HCT116 (cell line): ENCODE measurements at regions not wholly inside any gene's neighbourhood (a gene's known extent, or its start where the extent isn't known, plus 50 kb on each side); places are given as distances from the start of the nearest gene placed in this dataset.

Source experiments
- ATAC-seq: fragments of 200-7000 bp; cut with Tn5 transposase; 2 replicates; pipeline ENCODE4 v1.9.1; 2020; ENCODE audit warnings: mild to moderate bottlenecking, moderate library complexity
- BruUV-seq: library from RNA; stranded (reverse); fragments of 400-500 nt; replicated peaks from 2 replicates; lab custom pipeline; 2021; lab: Mats Ljungman, UMichigan
- CTCF ChIA-PET: fragments of 300-600 bp; sonication (Branson Sonifier 250); formaldehyde crosslinking; loops from one replicate; lab custom pipeline; 2021; ENCODE audit warnings: antibody characterized with exemption; lab: Charles Lee
- POLR2A ChIA-PET: fragments of 300-600, 350-600 bp; sonication (Branson Sonifier 250); formaldehyde crosslinking; loops from one replicate; lab custom pipeline; 2021; ENCODE audit warnings: antibody characterized with exemption; lab: Charles Lee
- RAD21 ChIA-PET, 2 experiments: fragments of 300-600 bp; sonication (Branson Sonifier 250); formaldehyde crosslinking; loops; one replicate each; lab custom pipeline; 2023; ENCODE audit warnings: low total read pairs in 2 of 2; ENCODE audit not compliant: uncharacterized antibody in 2 of 2, unreplicated experiment in 2 of 2, low non-redundant PET in 1 of 2; lab: Charles Lee
- DNase-seq: peaks from one replicate; pipeline ENCODE4 v3.0.0-alpha.2; 2010; ENCODE audit warnings: low read depth, low spot score
- H2AFZ ChIP-seq: fragments of 200-600 bp; shearing (Covaris generic), sonication (generic); 2 replicates; pipeline ENCODE4 v1.6.1; 2017; ENCODE audit warnings: low read depth, mixed run types, mixed read lengths, antibody characterized with exemption, low read length; ENCODE audit not compliant: poor library complexity, severe bottlenecking
- H3K27ac ChIP-seq: 2 replicates; pipeline ENCODE4 v1.5.1; 2012; ENCODE audit warnings: low read depth, low read length
- H3K27me3 ChIP-seq: fragments of 200-600 bp; sonication (generic); 2 replicates; pipeline ENCODE4 v1.6.1; 2016; ENCODE audit warnings: mixed run types, low read length, mixed read lengths; ENCODE audit not compliant: insufficient read depth
- H3K36me3 ChIP-seq, 2 experiments: fragments of 200-500 bp in 1 of 2; fragments of 200-600 bp in 1 of 2; sonication (Bioruptor generic) in 1 of 2; sonication (generic) in 1 of 2; 2 replicates each; pipeline versions ENCODE4 v1.5.1 to v1.6.1; 2014 to 2016; ENCODE audit warnings: low read length in 2 of 2, inconsistent platforms in 1 of 2, mixed read lengths in 1 of 2, mixed run types in 1 of 2; ENCODE audit not compliant: insufficient read depth in 2 of 2, control insufficient read depth in 1 of 2
- H3K4me1 ChIP-seq, 2 experiments: fragments of 200-600 bp in 1 of 2; sonication (generic) in 1 of 2; 2 replicates each; pipeline versions ENCODE4 v1.5.1 to v1.6.1; 2012 to 2017; ENCODE audit warnings: low read length in 2 of 2, inconsistent platforms in 1 of 2, mild to moderate bottlenecking in 1 of 2, mixed read lengths in 1 of 2, mixed run types in 1 of 2, moderate library complexity in 1 of 2; ENCODE audit not compliant: insufficient read depth in 2 of 2, control insufficient read depth in 1 of 2
- H3K4me2 ChIP-seq: fragments of 200-600 bp; sonication (generic); 2 replicates; pipeline ENCODE4 v1.6.1; 2017; ENCODE audit warnings: mixed run types, low read length, mixed read lengths
- H3K4me3 ChIP-seq, 2 experiments: fragments of 200-600 bp in 1 of 2; sonication (generic) in 1 of 2; replicated peaks in 1 of 2; 2 replicates each; pipeline ENCODE4 v1.5.1; 2011 to 2016; ENCODE audit warnings: low read length in 2 of 2, control low read depth in 1 of 2, low read depth in 1 of 2, mild to moderate bottlenecking in 1 of 2, mixed read lengths in 1 of 2, mixed run types in 1 of 2
- H3K79me2 ChIP-seq: fragments of 200-600 bp; sonication (generic); 2 replicates; pipeline ENCODE4 v1.6.1; 2017; ENCODE audit warnings: mild to moderate bottlenecking, mixed run types, low read length, moderate library complexity, mixed read lengths; ENCODE audit not compliant: insufficient read depth
- H3K9ac ChIP-seq: fragments of 200-600 bp; sonication (generic); 2 replicates; pipeline ENCODE4 v1.6.1; 2016; ENCODE audit warnings: low read length, mixed read lengths
- H3K9me2 ChIP-seq: fragments of 200-600 bp; sonication (generic), shearing (Covaris generic); 2 replicates; pipeline ENCODE4 v1.6.1; 2017; ENCODE audit warnings: mixed run types, mild to moderate bottlenecking, moderate library complexity; ENCODE audit not compliant: insufficient read depth
- H3K9me3 ChIP-seq, 2 experiments: fragments of 200-500 bp in 1 of 2; fragments of 200-600 bp in 1 of 2; sonication (Bioruptor generic) in 1 of 2; sonication (generic) in 1 of 2; 2 replicates each; pipeline ENCODE4 v1.6.1; 2014 to 2017; ENCODE audit warnings: low read length in 2 of 2, mixed read lengths in 2 of 2, inconsistent platforms in 1 of 2, low read depth in 1 of 2, mild to moderate bottlenecking in 1 of 2, mixed run types in 1 of 2, moderate library complexity in 1 of 2; ENCODE audit not compliant: control insufficient read depth in 1 of 2, insufficient read depth in 1 of 2
- H4K20me1 ChIP-seq: fragments of 200-600 bp; sonication (generic), shearing (Covaris generic); 2 replicates; pipeline ENCODE4 v1.6.1; 2017; ENCODE audit warnings: mixed run types, mild to moderate bottlenecking, moderate library complexity; ENCODE audit not compliant: insufficient read depth
- ATF3 ChIP-seq: IDR thresholded peaks from 2 replicates; pipeline ENCODE4 v1.6.1; 2012
- CBX3 ChIP-seq: IDR thresholded peaks from 2 replicates; pipeline ENCODE4 v1.6.1; 2012; ENCODE audit warnings: low read depth
- EGR1 ChIP-seq: IDR thresholded peaks from 2 replicates; pipeline ENCODE4 v1.6.1; 2012; ENCODE audit warnings: low read depth
- ELF1 ChIP-seq: IDR thresholded peaks from 2 replicates; pipeline ENCODE4 v1.6.1; 2012; ENCODE audit warnings: low read depth, borderline replicate concordance
- EZH2phosphoT487 ChIP-seq: fragments of 200-600 bp; IDR thresholded peaks from 2 replicates; pipeline ENCODE4 v1.6.1; 2018; ENCODE audit warnings: antibody characterized with exemption, borderline replicate concordance
- POLR2AphosphoS5 ChIP-seq: IDR thresholded peaks from 2 replicates; pipeline ENCODE4 v1.6.1; 2011; ENCODE audit warnings: mild to moderate bottlenecking, low read depth, low read length, moderate library complexity
- SIN3A ChIP-seq: IDR thresholded peaks from 2 replicates; pipeline ENCODE4 v1.6.1; 2012; ENCODE audit warnings: low read depth
- SP1 ChIP-seq: IDR thresholded peaks from 2 replicates; pipeline ENCODE4 v1.6.1; 2012; ENCODE audit warnings: low read depth
- SRF ChIP-seq: IDR thresholded peaks from 2 replicates; pipeline ENCODE4 v1.6.1; 2012; ENCODE audit warnings: low read depth
- YY1 ChIP-seq: IDR thresholded peaks from 2 replicates; pipeline ENCODE4 v1.6.1; 2011; ENCODE audit warnings: low read length, low read depth, moderate library complexity, mild to moderate bottlenecking; ENCODE audit not compliant: insufficient replicate concordance; ENCODE audit errors: extremely low read depth
- ZBTB33 ChIP-seq: IDR thresholded peaks from 2 replicates; pipeline ENCODE4 v1.6.1; 2011; ENCODE audit warnings: mild to moderate bottlenecking, low read length, moderate library complexity; ENCODE audit not compliant: insufficient replicate concordance; ENCODE audit errors: extremely low read depth
- ZFX ChIP-seq: fragments of 450-650 bp; IDR thresholded peaks from 2 replicates; pipeline ENCODE4 v1.6.1; 2017
- ZNF274 ChIP-seq: fragments of 200-500 bp; sonication (Bioruptor generic); IDR thresholded peaks from 2 replicates; pipeline ENCODE4 v1.6.1; 2014; ENCODE audit warnings: mild to moderate bottlenecking, low read depth, low read length, inconsistent platforms
- intact Hi-C: fragments of 100-400 bp; cut with micrococcal nuclease; formaldehyde crosslinking; loops from 2 replicates; pipeline ENCODE4 v1.10.0; 2022
- TF ChIP-seq, protein P1 (sequence below): IDR thresholded peaks from 2 replicates; pipeline ENCODE4 v1.6.1; 2012; ENCODE audit warnings: low read depth
- TF ChIP-seq, protein P2 (sequence below): IDR thresholded peaks from 2 replicates; pipeline ENCODE4 v1.6.1; 2012
- TF ChIP-seq, protein P3 (sequence below), 3 experiments: fragments of 200-600 bp in 1 of 3; sonication (generic) in 1 of 3; IDR thresholded peaks in 2 of 3; conservative IDR thresholded peaks in 1 of 3; 2 replicates each; pipeline ENCODE4 v1.5.1; 2012 to 2017; ENCODE audit warnings: low read depth in 2 of 3, low read length in 2 of 3, antibody characterized with exemption in 1 of 3, borderline replicate concordance in 1 of 3, control low read depth in 1 of 3, mild to moderate bottlenecking in 1 of 3, mixed read lengths in 1 of 3, mixed run types in 1 of 3, moderate library complexity in 1 of 3; ENCODE audit not compliant: insufficient read depth in 1 of 3

DNA sequence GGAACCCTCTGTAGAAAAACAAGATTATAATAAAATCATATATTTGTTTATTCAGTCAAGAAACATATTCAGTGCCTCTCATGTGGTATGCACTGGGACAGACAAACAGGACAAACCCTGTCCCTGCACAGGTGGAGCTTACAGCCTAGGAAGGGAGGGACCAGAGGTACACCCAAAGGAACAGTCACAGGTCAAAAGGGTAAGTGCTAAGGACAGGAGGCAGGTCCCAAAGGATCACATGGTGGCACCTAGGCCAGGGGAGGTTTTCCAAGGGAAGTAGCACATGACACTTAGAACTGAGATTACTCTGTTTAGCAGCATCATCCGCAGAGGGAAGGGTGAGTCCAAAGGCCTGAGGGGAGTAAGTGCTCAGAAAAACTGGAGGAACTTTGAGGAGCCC is 254.4 kb upstream of the ARRDC4 start:
- ATAC-seq = no peak
- ChIA-PET CTCF (no interaction called here), POLR2A (no interaction called here), RAD21 (no interaction called here)
- no peak overlapping the region for H2AFZ ChIP-seq
- DNase-seq = no peak
- H3K9me3 ChIP-seq = peaks cover 0 to 5% of the 10 kb centered on the region in 2 experiments; a peak in 1 of 4 replicates
- no peak overlapping the region for H3K4me3 ChIP-seq
- no peaks in the 10 kb centered on the region for H3K9me2 ChIP-seq
- no peak overlapping the region for H3K27ac ChIP-seq
- H3K9ac ChIP-seq = no peak overlapping the region
- H3K79me2 ChIP-seq = no peaks in the 10 kb centered on the region
- no TSS peak for BruUV-seq
- intact Hi-C loops = no loop called here
- TF ChIP-seq ZFX = no peak
- TF ChIP-seq ATF3 = no peak
- no peak for TF ChIP-seq CBX3
- TF ChIP-seq ZNF274 = no peak
- no peak for TF ChIP-seq POLR2AphosphoS5
- no peak for TF ChIP-seq YY1
- TF ChIP-seq, protein P1, sequence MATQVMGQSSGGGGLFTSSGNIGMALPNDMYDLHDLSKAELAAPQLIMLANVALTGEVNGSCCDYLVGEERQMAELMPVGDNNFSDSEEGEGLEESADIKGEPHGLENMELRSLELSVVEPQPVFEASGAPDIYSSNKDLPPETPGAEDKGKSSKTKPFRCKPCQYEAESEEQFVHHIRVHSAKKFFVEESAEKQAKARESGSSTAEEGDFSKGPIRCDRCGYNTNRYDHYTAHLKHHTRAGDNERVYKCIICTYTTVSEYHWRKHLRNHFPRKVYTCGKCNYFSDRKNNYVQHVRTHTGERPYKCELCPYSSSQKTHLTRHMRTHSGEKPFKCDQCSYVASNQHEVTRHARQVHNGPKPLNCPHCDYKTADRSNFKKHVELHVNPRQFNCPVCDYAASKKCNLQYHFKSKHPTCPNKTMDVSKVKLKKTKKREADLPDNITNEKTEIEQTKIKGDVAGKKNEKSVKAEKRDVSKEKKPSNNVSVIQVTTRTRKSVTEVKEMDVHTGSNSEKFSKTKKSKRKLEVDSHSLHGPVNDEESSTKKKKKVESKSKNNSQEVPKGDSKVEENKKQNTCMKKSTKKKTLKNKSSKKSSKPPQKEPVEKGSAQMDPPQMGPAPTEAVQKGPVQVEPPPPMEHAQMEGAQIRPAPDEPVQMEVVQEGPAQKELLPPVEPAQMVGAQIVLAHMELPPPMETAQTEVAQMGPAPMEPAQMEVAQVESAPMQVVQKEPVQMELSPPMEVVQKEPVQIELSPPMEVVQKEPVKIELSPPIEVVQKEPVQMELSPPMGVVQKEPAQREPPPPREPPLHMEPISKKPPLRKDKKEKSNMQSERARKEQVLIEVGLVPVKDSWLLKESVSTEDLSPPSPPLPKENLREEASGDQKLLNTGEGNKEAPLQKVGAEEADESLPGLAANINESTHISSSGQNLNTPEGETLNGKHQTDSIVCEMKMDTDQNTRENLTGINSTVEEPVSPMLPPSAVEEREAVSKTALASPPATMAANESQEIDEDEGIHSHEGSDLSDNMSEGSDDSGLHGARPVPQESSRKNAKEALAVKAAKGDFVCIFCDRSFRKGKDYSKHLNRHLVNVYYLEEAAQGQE = no peak
- TF ChIP-seq, protein P2, sequence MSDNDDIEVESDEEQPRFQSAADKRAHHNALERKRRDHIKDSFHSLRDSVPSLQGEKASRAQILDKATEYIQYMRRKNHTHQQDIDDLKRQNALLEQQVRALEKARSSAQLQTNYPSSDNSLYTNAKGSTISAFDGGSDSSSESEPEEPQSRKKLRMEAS = no peak
- no peak for TF ChIP-seq ZBTB33
- TF ChIP-seq, protein P3, sequence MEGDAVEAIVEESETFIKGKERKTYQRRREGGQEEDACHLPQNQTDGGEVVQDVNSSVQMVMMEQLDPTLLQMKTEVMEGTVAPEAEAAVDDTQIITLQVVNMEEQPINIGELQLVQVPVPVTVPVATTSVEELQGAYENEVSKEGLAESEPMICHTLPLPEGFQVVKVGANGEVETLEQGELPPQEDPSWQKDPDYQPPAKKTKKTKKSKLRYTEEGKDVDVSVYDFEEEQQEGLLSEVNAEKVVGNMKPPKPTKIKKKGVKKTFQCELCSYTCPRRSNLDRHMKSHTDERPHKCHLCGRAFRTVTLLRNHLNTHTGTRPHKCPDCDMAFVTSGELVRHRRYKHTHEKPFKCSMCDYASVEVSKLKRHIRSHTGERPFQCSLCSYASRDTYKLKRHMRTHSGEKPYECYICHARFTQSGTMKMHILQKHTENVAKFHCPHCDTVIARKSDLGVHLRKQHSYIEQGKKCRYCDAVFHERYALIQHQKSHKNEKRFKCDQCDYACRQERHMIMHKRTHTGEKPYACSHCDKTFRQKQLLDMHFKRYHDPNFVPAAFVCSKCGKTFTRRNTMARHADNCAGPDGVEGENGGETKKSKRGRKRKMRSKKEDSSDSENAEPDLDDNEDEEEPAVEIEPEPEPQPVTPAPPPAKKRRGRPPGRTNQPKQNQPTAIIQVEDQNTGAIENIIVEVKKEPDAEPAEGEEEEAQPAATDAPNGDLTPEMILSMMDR (IDR thresholded peaks at IDR 0.05 in 2 of 3, conservative IDR thresholded peaks at IDR 0.05 in 1 of 3; ENCODE audit: borderline replicate concordance in 1 of 3, insufficient read depth in 1 of 3, low read depth in 2 of 3, low read length in 2 of 3) = no peak
- TF ChIP-seq EZH2phosphoT487 = no peak
- no peak for TF ChIP-seq SIN3A
- no peak for TF ChIP-seq SP1
- no peak for TF ChIP-seq ELF1
- TF ChIP-seq EGR1 = no peak
- TF ChIP-seq SRF = no peak
- H3K4me1 ChIP-seq = no peaks in the 10 kb centered on the region
- no peaks in the 10 kb centered on the region for H4K20me1 ChIP-seq
- no peaks in the 10 kb centered on the region for H3K27me3 ChIP-seq
- H3K4me2 ChIP-seq = no peak overlapping the region
- H3K36me3 ChIP-seq = no peaks in the 10 kb centered on the region
